ENCODE measurements at regions not wholly inside any gene's neighbourhood (a gene's known extent, or its start where the extent isn't known, plus 50 kb on each side); places are given as distances from the start of the nearest gene placed in this dataset.

- no peaks in the 10 kb centered on the region for H3K27me3 ChIP-seq
- DNase-seq, result no peak
- intact Hi-C loops (cut with DNase I; ENCODE audit: low total_unique reads), result no loop called here
- in situ Hi-C loops (cut with MboI; ENCODE audit: low pct_ligation_motif_present in 1 of 4, low pct_unique_long_range_greater_than_20kb in 1 of 4, low sequenced_read_pairs in 3 of 4), result no loop called here
- H3K27ac ChIP-seq, result no peak overlapping the region
- H3K4me3 ChIP-seq, result no peak overlapping the region
- H3K4me1 ChIP-seq, result no peaks in the 10 kb centered on the region
- 55 to 72% methylated on average over 2 of the region's 2 CpGs for WGBS, 2 donors (ENCODE audit: low coverage in 1 of 2)
- no peaks in the 10 kb centered on the region for H3K36me3 ChIP-seq
- H3K9me3 ChIP-seq, result no peaks in the 10 kb centered on the region
- TF ChIP-seq CTCF (IDR thresholded peaks at IDR 0.05), result no peak
- TF ChIP-seq POLR2A (IDR thresholded peaks at IDR 0.05), result no peak
- no peak for TF ChIP-seq POLR2AphosphoS5 (IDR thresholded peaks at IDR 0.05)
- no peak for TF ChIP-seq EP300 (IDR thresholded peaks at IDR 0.05; ENCODE audit: low read depth)
Observed at GRCh38 chr4:96497621-96498020, 657.7 kb downstream of the PDHA2 start.

- Histone ChIP-seq H3K36me3 (no peaks in the 10 kb centered on the region), H3K4me3 (no peak overlapping the region), H3K4me1 (no peaks in the 10 kb centered on the region), H3K9me3 (no peaks in the 10 kb centered on the region), H3K27me3 (no peaks in the 10 kb centered on the region), H3K27ac (no peak overlapping the region)
- in situ Hi-C loops (cut with MboI; ENCODE audit: low pct_ligation_motif_present in 1 of 4, low pct_unique_long_range_greater_than_20kb in 1 of 4, low sequenced_read_pairs in 3 of 4), result no loop called here
- DNase-seq, result no peak
- intact Hi-C loops (cut with DNase I; ENCODE audit: low total_unique reads), result no loop called here
- WGBS, 2 donors (ENCODE audit: low coverage in 1 of 2), result 36 to 81% methylated on average over 5 of the region's 5 CpGs
- TF ChIP-seq POLR2A (IDR thresholded peaks at IDR 0.05) (no peak), CTCF (IDR thresholded peaks at IDR 0.05) (no peak), EP300 (IDR thresholded peaks at IDR 0.05; ENCODE audit: low read depth) (no peak), POLR2AphosphoS5 (IDR thresholded peaks at IDR 0.05) (no peak)
Observed at GRCh38 chr4:96504386-96504785, 664.5 kb downstream of the PDHA2 start.

GRCh38 chr4:96509039-96509741, 669.3 kb downstream of the PDHA2 start:
- 40 to 75% methylated on average over 1 to 2 of the region's 2 CpGs for WGBS, 2 donors (ENCODE audit: low coverage in 1 of 2)
- Histone ChIP-seq H3K4me1 (no peaks in the 10 kb centered on the region), H3K9me3 (no peaks in the 10 kb centered on the region), H3K36me3 (no peaks in the 10 kb centered on the region), H3K27ac (no peak overlapping the region), H3K27me3 (no peaks in the 10 kb centered on the region), H3K4me3 (no peak overlapping the region)
- DNase-seq, result no peak
- intact Hi-C loops (cut with DNase I; ENCODE audit: low total_unique reads), result no loop called here
- in situ Hi-C loops (cut with MboI; ENCODE audit: low pct_ligation_motif_present in 1 of 4, low pct_unique_long_range_greater_than_20kb in 1 of 4, low sequenced_read_pairs in 3 of 4), result no loop called here
- no peak for TF ChIP-seq EP300 (IDR thresholded peaks at IDR 0.05; ENCODE audit: low read depth)
- no peak for TF ChIP-seq CTCF (IDR thresholded peaks at IDR 0.05)
- no peak for TF ChIP-seq POLR2AphosphoS5 (IDR thresholded peaks at IDR 0.05)
- no peak for TF ChIP-seq POLR2A (IDR thresholded peaks at IDR 0.05)

- no peaks in the 10 kb centered on the region for H3K4me1 ChIP-seq
- intact Hi-C loops (cut with DNase I; ENCODE audit: low total_unique reads), result loop anchor here (1.0 kb wide), 1 partner anchor 30 kb away; no protein-coding TSS in a partner anchor
Observed at GRCh38 chr4:96519291-96519690, 679.4 kb downstream of the PDHA2 start.

More at GRCh38 chr4:96519291-96519690, 679.4 kb downstream of the PDHA2 start:
- Histone ChIP-seq H3K36me3 (no peaks in the 10 kb centered on the region), H3K4me3 (no peak overlapping the region), H3K27me3 (no peaks in the 10 kb centered on the region), H3K9me3 (no peaks in the 10 kb centered on the region), H3K27ac (no peak overlapping the region)
- in situ Hi-C loops (cut with MboI; ENCODE audit: low pct_ligation_motif_present in 1 of 4, low pct_unique_long_range_greater_than_20kb in 1 of 4, low sequenced_read_pairs in 3 of 4), result no loop called here
- WGBS, 2 donors (ENCODE audit: low coverage in 1 of 2), result 18 to 29% methylated on average over 1 of the region's 1 CpG
- TF ChIP-seq POLR2A (IDR thresholded peaks at IDR 0.05), result no peak
- no peak for TF ChIP-seq CTCF (IDR thresholded peaks at IDR 0.05)
- TF ChIP-seq EP300 (IDR thresholded peaks at IDR 0.05; ENCODE audit: low read depth), result no peak
- TF ChIP-seq POLR2AphosphoS5 (IDR thresholded peaks at IDR 0.05), result no peak
- DNase-seq, result no peak

Data from transverse colon (tissue), 4 donors.